ENCODE measurements at regions not wholly inside any gene's neighbourhood (a gene's known extent, or its start where the extent isn't known, plus 50 kb on each side); places are given as distances from the start of the nearest gene placed in this dataset.

GRCh38 chr6:50992704-50993625 lies 174.3 kb downstream of the TFAP2B start:
- TF ChIP-seq RARB (CRISPR knock-in tag; IDR thresholded peaks at IDR 0.05) (no peak), BACH2 (CRISPR knock-in tag; IDR thresholded peaks at IDR 0.05; ENCODE audit: borderline replicate concordance) (no peak), ZFP3 (CRISPR knock-in tag; IDR thresholded peaks at IDR 0.05) (no peak), CREB5 (CRISPR knock-in tag; IDR thresholded peaks at IDR 0.05; ENCODE audit: low read depth) (no peak)

Data from SK-N-SH treated with all-trans-retinoic acid at 6 μM for 48 hours (cell line).